GM21825 (cell line): ENCODE measurements at regions not wholly inside any gene's neighbourhood (a gene's known extent, or its start where the extent isn't known, plus 50 kb on each side); places are given as distances from the start of the nearest gene placed in this dataset.

Experiments
- ATAC-seq: cut with Tn5 transposase; IDR thresholded peaks from one replicate; pipeline ENCODE4 v1.9.1; 2021; ENCODE audit warnings: mild to moderate bottlenecking, moderate library complexity; ENCODE audit not compliant: unreplicated experiment

GRCh38 chr3:459311-459670 lies 262.7 kb downstream of the CHL1 start:
- ATAC-seq: no peak

DNA sequence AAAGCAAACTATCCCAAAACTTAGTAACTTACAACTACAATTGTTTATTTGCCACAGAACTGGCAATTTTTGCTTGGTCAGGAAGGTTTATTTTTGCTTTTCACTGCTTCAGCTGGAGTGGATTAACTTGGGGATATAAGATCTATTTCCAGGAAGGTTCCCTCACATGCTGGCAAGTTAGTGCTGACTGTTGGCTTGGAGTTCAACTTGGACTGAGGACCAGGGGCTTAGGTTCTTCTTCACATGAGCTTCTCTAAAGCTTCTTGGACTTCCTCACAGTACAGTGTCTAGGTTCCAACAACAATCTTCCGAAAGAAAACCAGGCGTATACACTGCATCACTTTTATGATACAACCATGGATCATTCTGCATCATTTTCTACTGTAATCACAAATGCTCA lies 264.4 kb downstream of the CHL1 start:
- no peak for ATAC-seq

DNA sequence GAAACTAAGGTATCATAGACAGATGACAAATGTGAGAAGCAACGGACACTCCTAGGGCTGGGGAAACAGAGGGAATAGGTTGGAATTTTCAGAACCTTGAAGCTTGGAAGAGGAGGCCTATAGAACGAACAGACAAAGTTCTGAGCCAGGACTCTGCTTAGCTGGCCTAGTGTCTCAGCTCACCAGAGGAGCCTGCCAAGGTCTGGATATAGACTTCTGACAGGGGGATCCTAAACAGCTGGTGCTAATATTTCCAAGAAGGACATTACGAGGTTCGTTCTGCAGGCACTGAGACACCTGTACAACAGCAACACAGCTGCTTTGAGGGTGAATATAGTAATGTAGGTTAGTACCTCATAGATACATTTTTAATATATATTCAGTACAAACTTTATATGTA lies 266.3 kb downstream of the CHL1 start:
- no peak for ATAC-seq

DNA sequence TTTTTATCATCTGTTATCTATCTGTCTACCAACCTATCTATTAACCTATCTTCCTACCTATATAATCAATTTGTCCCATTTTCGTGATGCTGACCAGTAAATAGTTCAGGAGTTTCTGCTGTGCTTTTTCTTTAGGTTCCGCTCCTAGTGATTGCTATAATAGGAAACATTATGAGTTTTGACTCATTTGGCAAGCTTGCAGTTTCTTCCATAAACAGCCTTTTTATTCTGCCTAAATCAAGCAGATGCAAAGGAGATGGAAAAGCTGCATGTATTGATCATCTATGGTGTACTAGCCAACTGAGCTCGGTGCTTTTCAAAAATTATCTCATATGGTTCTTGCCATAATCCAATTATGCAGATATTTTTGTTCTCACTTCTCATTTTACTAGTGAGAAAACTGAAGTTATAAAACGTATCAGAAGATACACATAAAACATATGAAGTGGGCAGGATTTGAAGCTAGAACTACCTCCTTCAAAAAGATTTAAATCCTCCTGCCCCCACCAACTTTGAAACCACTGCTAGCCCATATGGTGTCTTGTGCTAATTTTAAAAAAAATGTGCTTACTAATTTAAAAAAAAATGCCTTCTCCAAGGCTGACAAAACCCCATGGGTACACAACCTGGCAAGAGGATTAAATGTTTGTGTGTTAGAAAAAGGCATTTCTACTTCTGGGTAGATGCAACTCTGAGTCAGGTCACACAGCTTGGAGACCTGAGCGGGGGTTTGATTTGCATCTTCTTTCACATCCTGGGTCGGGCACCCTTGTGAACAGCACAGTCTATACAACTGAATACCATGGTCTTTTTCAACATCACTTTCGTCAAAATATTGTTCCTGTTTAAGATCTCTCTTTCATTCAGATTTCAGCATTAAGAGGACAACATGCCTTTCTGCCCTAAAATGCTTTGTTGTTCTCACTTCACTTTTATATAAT lies 267.0 kb downstream of the CHL1 start:
- ATAC-seq: peak; percentile 98

GRCh38 chr3:464255-464654 lies 267.7 kb downstream of the CHL1 start:
- ATAC-seq: no peak

GRCh38 chr3:468172-468571 lies 271.6 kb downstream of the CHL1 start:
- ATAC-seq: no peak

DNA sequence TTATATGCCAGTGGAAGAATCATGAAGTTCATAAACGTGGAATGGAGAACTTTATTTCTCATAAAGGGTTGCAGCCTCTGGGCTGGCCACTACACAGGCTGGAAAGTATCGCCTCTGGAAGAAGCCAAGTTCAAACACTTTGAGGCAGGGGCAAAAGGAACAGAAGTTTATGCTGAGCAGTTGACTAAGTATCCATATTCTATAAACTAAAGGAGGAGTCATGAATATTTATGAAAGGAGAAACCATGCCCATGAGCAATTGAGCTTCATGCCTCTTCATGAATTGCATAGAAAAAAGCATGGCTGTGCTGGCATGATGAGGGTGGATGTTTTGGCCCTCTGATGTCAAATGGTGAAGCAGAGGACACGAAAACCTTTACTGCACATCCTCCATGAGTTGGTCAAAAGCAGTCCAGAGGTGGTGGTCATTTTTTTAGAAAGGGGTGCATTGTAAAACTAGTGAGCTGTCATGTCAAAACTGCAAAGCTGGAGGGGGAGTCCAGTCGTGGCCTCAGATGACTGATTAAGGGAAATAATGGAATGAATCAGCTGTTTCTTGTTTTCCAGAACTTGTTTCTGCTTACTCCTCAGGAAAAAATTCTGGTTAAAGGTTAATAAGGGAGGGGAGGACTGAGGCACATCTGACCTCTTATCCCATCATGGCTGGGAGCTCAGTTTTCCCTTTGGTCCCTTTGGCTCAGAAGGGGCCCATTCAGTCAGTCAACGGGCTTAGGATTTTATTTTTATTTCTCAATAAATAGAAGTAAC lies 276.7 kb downstream of the CHL1 start:
- ATAC-seq: no peak

DNA sequence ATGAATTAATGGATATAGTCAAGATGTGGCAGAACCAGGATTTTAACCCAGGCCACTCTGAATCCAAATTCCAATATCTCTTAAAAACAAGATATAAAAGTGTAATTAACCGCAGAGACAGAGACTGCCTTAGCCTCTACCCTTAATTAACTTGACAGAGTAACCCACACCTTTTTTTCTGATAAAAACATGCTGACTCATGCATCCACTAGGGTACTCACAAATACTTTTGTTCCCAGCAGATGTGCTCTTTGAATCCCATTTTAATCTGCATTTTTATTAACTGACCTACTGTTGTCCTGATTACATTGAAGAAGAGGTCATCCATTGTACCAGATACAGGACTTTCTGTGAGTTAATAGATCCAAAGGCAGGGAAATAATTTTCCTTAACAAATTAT lies 278.3 kb downstream of the CHL1 start:
- ATAC-seq: no peak

DNA sequence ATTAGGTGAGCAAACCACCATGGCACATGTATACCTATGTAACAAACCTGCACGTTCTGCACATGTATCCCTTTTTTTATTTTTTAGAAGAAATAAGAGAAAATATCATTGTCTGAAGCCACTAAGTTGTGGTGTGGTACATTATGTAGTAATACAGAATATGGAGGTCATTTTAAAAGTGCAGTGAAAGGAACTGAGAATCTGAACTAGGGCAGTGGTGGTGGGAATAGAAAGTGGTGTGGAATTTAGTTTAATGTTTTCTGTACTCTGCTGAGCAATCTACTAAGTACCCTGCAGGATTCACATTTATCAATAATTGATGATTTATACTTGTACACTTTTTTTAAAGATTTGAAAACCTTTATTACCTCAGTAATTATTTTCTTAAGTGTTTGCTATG lies 283.5 kb downstream of the CHL1 start:
- ATAC-seq: no peak

- no peak for ATAC-seq
These were observed 284.5 kb downstream of the CHL1 start for GRCh38 chr3:481111-481510.

- ATAC-seq: no peak
These were observed 285.1 kb downstream of the CHL1 start for GRCh38 chr3:481680-482079.

DNA sequence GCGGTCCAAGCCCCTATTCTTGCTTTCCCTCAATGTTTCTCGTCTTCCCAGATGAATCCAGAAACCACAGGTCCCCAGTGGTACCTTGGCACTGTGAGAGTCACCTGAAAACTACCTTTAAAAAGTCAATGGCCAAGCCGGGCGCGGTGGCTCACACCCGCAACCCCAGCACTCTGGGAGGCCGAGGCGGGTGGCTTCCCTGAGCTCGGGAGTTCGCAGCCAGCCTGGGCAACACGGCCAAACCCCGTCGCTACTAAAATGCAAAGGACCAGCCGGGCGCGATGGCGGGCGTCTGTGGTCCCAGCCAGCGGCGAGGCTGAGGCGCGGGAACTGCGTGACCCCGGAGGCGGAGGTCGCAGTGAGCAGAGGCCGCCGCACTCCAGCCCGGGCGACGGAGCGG lies 285.9 kb downstream of the CHL1 start:
- ATAC-seq: no peak

- ATAC-seq: no peak
These were observed 287.8 kb downstream of the CHL1 start for GRCh38 chr3:484341-484740.

DNA sequence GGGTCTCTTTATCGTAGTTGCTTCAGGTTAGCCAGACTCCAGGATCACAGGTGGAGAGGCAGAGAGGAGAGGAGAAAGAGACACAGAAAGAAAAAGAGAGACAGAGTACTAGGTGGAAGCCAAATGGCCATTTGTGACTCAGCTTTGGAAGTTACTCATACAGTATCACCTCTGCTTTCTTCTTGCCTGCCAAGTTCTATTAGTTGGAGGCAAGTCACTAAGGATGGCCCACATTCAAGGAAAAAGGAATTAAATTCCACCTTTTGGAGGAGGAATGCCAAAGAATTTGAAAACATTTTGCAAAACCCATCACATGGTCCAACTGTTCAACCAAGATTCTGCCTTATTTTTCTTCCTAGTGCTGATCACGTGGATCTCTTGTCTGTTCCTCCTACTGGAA lies 291.1 kb downstream of the CHL1 start:
- ATAC-seq: no peak

DNA sequence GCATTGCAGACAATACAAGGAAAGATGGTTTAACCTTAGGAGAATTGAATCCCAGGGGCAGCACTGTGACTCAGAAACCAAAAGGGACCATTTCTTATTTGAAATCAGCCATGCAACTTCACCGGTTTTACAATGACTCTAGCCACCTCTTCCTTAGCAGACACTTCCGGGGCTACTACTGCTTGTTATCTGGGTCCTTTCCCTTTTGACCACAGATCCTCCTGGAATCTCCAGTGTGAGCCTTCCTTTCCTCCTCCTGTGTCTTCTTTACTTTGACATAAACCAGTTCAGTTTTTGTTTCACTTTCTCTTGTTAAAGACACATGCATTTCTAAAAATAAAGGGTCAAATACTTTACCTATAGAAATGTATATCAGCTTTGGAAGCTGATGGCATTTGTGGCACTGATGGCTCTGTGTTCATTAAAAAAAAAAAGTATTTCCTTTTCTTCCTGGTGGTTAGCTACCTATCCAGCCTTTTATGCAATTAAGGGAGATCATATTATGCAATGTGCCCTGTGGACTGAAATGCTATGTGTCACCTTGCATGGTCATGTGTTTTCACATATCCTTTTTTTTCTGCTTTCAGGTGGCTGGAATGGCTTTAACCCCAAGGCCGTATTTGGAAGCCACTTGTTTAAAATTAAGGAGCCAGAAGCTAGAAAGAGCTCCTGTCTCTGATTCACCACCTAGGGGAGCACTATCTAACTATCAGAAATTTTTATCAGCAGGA lies 296.2 kb downstream of the CHL1 start:
- ATAC-seq: no peak

GRCh38 chr3:494190-494589 lies 297.6 kb downstream of the CHL1 start:
- no peak for ATAC-seq

GRCh38 chr3:498487-498886 lies 301.9 kb downstream of the CHL1 start:
- ATAC-seq: no peak

DNA sequence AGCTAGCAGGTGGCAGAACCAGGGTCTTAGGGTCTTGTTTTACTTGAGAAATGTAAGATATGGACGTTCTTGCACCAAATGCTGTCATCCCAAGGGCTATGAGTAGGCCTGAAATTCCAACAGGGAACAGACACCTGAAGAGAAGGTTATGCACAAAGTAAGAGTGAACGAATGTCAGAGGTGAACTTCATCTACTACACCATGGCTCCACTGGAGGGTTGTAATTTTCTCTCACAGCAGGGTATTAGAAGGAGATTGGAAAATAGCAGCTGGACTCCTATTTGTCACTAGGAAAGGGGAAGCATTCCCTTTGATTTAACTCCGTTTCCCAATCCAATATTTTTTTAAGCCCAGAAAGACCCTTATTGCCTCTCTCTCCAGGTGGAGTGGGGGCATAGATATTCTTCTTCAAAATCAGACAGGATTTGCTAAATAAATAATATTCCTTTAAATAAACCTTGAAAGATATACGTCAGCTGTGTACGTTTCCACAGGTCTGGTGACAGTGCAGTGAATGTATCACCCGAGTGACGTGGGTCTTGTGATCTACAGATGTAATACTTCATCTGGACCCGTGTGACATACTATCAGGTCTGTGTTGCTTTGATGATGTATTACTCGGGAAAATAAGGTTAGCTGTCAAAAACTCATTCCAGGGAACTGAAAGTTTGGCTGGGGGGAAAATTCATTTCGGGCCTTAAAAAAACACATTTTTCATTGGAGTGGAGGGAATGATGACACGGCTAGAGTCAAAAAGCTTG lies 302.6 kb downstream of the CHL1 start:
- no peak for ATAC-seq

GRCh38 chr3:502486-502885 lies 305.9 kb downstream of the CHL1 start:
- no peak for ATAC-seq

GRCh38 chr3:513301-513700 lies 316.7 kb downstream of the CHL1 start:
- ATAC-seq: no peak

GRCh38 chr3:514192-514591 lies 317.6 kb downstream of the CHL1 start:
- ATAC-seq: no peak
